UCSD-AML1 (cell line): ENCODE measurements at regions not wholly inside any gene's neighbourhood (a gene's known extent, or its start where the extent isn't known, plus 50 kb on each side); places are given as distances from the start of the nearest gene placed in this dataset.

Experiments used
- DNase-seq: peaks from one replicate; lab custom pipeline; 2025; ENCODE audit not compliant: unreplicated experiment; lab: John Stamatoyannopoulos, UW

GRCh38 chr20:52820641-52821292, 151.4 kb upstream of the TSHZ2 start:
- DNase-seq: no peak

- DNase-seq: no peak
These were observed 153.7 kb upstream of the TSHZ2 start for GRCh38 chr20:52818491-52818890.

GRCh38 chr20:52817981-52818380, 154.2 kb upstream of the TSHZ2 start:
- no peak for DNase-seq

GRCh38 chr20:52817511-52817910, 154.6 kb upstream of the TSHZ2 start:
- DNase-seq: no peak

DNA sequence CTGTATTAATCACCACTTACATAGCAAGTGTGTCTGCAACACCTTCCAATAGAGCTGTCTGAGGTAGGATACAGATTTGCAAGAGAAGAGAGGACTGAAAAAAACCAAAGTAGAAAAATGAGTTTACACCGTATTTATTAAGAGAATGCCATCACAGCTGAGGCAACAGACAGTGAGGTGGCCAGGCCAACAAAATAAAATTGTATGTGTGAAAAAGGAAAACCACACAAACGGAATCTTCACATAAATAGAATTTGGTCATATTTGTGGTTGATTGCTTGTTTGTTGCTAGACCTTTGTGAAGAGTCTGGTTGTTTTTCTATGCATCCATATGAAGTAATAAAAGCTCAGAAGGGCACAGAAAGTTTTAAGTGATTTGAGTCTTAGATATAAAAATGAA, 157.8 kb upstream of the TSHZ2 start:
- no peak for DNase-seq

GRCh38 chr20:52812231-52812847, 159.8 kb upstream of the TSHZ2 start:
- DNase-seq: no peak

GRCh38 chr20:52809003-52809402, 163.2 kb upstream of the TSHZ2 start:
- no peak for DNase-seq

DNA sequence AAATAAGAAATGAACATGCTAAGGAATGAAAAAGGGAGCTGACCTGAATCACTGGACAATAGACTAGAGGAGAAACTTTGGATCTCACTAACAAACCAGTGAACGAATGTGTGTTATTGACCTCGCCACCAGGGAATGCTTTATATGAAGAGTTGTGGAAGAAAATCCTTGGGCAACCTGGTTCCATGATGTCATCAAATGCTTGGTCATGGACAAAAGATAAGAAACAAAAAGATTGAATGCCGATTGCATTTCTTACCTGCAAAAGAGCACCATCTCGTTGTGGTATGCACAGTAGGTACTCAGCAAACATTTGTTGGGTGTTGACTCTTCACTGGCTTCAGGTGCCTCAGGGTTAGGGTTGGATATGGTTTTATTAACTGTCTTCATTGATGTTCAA, 165.2 kb upstream of the TSHZ2 start:
- DNase-seq: no peak

DNA sequence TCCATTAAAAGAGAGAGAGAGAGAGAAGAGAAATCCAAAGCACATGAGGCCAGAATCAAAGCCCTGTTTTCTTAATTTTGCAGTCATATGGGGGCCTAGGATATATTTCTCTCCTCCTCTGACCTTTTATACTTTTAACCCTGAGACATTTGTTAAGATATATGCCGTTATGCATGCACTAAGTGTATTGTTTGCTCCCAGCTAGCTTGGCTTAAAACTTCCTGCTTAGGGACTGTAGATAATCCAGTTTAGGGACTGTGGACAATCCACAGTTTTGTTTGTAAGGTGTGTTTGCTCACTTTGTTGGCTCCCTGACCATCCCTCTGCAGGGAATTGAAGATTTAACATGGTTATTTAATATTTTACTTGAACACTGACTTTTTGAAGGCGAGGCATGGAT, 166.3 kb upstream of the TSHZ2 start:
- no peak for DNase-seq

DNA sequence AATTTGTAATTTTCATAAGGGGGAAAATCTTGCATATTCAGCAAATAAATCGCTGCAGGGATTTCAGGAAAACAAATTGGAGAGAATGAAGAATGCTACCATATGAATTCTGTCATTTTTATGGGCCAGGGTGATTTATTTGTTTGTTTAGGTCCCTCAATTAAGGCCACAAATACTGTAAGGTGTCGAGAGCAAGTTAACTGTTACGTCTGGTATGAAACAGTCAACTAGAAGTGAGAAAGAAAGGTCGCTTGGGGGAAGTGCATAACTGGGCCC, 166.9 kb upstream of the TSHZ2 start:
- no peak for DNase-seq

GRCh38 chr20:52804497-52805295, 167.5 kb upstream of the TSHZ2 start:
- DNase-seq: no peak

DNA sequence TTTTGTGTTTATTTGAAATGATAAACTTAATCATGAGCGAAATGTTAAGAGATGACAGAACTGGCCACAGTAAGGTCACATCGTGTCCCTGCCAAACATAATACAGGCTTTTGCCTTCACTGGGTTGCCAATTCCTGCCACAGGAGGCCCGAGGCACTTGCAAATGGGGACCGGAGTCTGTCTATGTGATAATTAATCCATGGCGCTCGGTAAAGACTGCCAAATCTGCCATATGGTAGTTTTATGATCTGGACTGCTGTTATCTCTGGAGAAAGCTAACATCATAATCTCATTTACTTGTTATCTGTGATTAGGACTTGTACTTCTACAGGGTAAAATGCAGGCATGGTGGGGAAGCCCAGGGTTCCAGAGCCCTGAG, 170.5 kb upstream of the TSHZ2 start:
- no peak for DNase-seq

DNA sequence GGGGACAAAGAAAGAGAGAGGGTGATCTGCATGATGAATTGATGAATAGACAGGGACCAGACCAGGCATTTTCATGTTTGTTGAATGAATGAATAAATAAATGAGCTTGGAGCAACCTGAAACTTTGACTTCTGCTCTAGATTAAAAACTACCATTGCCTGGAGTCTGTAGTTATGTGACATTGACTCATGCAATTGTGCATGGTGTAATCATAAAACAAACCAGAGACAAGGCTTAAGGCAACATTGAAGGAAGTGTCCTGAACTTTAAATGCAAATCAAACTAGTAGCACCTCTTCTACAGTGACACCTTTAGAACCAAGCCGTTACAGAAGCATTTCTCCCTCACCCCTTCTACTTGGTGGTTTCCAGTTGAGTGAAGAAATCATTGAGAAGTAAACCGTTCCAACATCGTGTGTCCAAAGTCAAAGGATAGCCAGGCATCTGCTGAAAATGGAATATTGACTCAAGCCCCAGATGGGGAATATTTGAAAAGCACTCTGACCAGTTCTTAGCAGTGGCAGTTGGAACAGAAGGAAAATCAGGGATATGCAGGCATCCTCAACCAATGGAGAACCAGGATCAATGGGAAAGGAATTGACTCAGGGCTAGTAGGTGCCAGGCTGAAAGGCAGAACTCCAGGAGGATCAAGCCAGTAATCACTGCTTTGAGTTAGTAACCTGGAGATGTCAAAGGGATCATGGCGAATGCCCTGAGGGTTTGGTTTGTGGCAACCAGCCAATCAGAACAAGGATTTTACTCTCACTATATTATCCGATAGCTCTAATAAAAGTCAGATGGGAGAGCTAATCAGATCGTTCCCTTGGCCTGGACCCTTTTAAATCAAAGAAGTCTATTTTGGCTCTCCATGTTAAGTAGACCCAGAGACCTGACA, 171.2 kb upstream of the TSHZ2 start:
- no peak for DNase-seq

DNA sequence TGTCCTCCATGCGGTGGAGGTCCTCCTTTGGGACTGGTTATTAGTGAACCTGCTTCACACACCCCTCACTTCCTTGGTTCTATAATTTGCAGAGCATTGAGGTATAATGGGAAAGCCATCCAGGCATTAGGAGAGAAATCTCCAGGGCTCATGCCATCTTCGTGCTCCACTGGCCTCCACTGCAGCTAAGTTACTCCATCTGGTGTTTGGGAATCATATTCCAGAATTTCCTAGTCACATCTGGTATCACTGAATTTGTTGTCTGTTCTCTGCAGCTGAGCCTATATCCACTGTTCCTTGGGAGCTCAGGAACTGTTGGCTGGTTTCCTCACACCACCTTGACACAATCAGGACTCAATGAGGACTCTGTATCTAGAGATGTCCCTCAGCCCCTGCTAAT, 173.0 kb upstream of the TSHZ2 start:
- no peak for DNase-seq

GRCh38 chr20:52798124-52798523, 174.0 kb upstream of the TSHZ2 start:
- DNase-seq: no peak

- no peak for DNase-seq
These were observed 177.3 kb upstream of the TSHZ2 start for GRCh38 chr20:52794853-52795252.

DNA sequence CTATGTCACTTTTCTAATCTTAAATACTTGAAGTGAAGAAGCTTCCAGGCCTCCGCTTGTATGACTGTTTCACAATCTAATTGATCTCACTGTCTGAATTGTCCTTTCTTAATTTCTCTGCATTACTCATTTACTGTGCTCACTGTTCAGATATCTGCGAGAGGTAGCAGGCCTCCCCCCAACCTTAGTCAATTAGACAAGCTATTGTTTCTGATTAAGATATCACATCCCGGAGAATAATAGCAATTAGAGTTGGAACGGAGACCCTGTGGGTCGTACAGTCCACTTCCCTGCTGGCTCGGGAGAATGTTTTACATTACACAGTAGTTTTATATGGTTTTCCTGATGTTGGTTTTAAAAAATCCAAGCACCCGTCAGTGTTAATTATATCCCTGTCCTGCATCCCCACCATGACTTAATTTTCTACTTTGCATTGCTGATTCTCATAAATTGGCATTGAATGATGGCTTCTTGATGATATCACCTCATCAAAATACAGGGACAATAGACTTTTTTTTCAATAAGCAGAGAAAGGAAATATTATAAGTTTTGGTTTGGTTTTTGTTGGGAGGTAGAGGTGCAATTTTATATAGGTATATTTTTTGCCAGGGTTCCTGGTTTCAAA, 178.7 kb upstream of the TSHZ2 start:
- no peak for DNase-seq

GRCh38 chr20:52791091-52791490, 181.1 kb upstream of the TSHZ2 start:
- DNase-seq: no peak

DNA sequence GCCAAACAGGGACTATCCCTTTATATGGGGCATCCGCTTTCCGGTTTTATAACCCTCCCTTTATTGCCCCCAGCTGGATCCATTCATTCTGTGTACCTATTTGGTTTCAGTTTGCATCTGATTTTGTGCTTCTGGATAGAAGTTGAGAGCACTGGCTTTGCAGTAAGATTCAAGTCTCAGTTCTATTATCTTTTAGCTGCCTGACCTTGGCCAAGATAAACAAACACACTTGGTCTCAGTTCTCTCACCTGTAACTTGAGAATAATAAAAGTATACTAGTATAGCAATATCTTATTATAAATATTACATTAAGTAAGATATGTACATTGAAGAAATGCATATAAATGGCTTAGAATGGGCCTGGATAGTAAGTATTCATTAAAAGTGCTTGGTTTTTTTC, 182.4 kb upstream of the TSHZ2 start:
- DNase-seq: no peak

DNA sequence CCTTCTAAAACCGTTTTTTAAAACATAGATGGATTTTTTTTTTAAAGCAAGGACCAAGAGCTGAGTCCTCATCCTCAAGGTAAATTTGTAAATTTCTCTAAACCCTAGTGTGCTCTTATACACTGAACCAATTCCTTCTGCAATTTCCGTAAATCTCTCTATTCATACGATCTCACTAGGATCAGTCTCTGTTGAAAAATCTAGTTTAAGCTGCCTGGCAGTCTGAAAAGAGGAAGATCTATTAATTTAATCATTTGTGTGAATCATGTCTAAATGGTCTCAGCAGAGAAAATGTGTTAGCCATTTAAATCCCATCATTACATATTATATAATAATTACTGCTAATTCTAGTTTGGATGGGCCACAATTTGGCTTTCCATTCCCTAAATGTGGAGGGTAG, 184.2 kb upstream of the TSHZ2 start:
- no peak for DNase-seq

GRCh38 chr20:52787216-52787615, 184.9 kb upstream of the TSHZ2 start:
- no peak for DNase-seq
